A549 (cell line): ENCODE measurements at regions not wholly inside any gene's neighbourhood (a gene's known extent, or its start where the extent isn't known, plus 50 kb on each side); places are given as distances from the start of the nearest gene placed in this dataset.
A peak's percentile ranks its signal among the peaks of the same experiment; 100 is the strongest.
"Not testable (repeated sequence)": the region's sequence is repeated elsewhere in the genome, so short reads cannot be mapped to it uniquely, and the experiment has no call there.

Experiments
- ATAC-seq, 2 experiments: fragments of 200-7000 bp in 1 of 2; fragments of >200 bp in 1 of 2; cut with Nextera tagmentation in 1 of 2; cut with Tn5 transposase in 1 of 2; 3 replicates each; pipeline versions ENCODE4 v1.8.0 to v1.9.1; 2018 to 2020; ENCODE audit warnings: mild to moderate bottlenecking in 1 of 2, moderate library complexity in 1 of 2
- CTCF ChIA-PET: fragments of 300-600 bp; sonication (Branson Sonifier 250); formaldehyde crosslinking; extraction: SDS; loops from one replicate; lab custom pipeline; 2021; ENCODE audit warnings: antibody characterized with exemption, inconsistent platforms; lab: Yijun Ruan, JAX
- POLR2A ChIA-PET: fragments of 350-600 bp; formaldehyde crosslinking; extraction: SDS; loops from one replicate; lab custom pipeline; 2021; ENCODE audit warnings: antibody characterized with exemption, inconsistent platforms; lab: Yijun Ruan, JAX
- DNase-seq, 2 experiments: peaks; one replicate each; pipeline versions ENCODE4 v3.0.0 to v3.0.0-alpha.2; 2011 to 2016; ENCODE audit warnings: low read depth in 1 of 2, low spot score in 1 of 2
- FAIRE-seq: peaks from 2 replicates; lab custom pipeline; 2011; peaks lifted over from hg19 to GRCh38; lab: Jason Lieb, UNC
- H3K27ac ChIP-seq, 2 experiments: fragments of >200 bp; sonication (Bioruptor Twin); formaldehyde crosslinking; 3 replicates each; pipeline ENCODE4 v1.5.1; 2016 to 2017
- H3K4me1 ChIP-seq: fragments of >200 bp; sonication (Bioruptor Twin); formaldehyde crosslinking; 3 replicates; pipeline ENCODE4 v1.6.1; 2016
- H3K4me2 ChIP-seq: fragments of >200 bp; sonication (Bioruptor Twin); formaldehyde crosslinking; 3 replicates; pipeline ENCODE4 v1.6.1; 2016
- H3K4me3 ChIP-seq: fragments of >200 bp; sonication (Bioruptor Twin); formaldehyde crosslinking; 3 replicates; pipeline ENCODE4 v1.5.1; 2016
- H3K9me3 ChIP-seq: fragments of >200 bp; sonication (Bioruptor Twin); formaldehyde crosslinking; 3 replicates; pipeline ENCODE4 v1.6.1; 2016
- CEBPB ChIP-seq, 2 experiments: fragments of >200 bp in 1 of 2; sonication (Bioruptor Twin) in 1 of 2; formaldehyde crosslinking in 1 of 2; IDR thresholded peaks; 2 replicates each; pipeline ENCODE4 v1.6.1; 2012 to 2016
- CHD2 ChIP-seq: fragments of 150-350 bp; IDR thresholded peaks from 2 replicates; pipeline ENCODE4 v1.6.1; 2014; ENCODE audit warnings: low read length; ENCODE audit not compliant: partially characterized antibody
- EHF ChIP-seq: fragments of 250-450 bp; sonication (Bioruptor Pico); IDR thresholded peaks from 2 replicates; pipeline ENCODE4 v1.5.0; 2020; ENCODE audit warnings: mild to moderate bottlenecking
- ESRRA ChIP-seq: fragments of 150-350 bp; IDR thresholded peaks from 2 replicates; pipeline ENCODE4 v1.6.1; 2014; ENCODE audit warnings: mild to moderate bottlenecking, low read length, borderline replicate concordance
- FOXS1 ChIP-seq: fragments of 250-450 bp; sonication (Bioruptor Pico); IDR thresholded peaks from 2 replicates; pipeline ENCODE4 v1.5.0; 2020; ENCODE audit warnings: mild to moderate bottlenecking, moderate library complexity
- MAX ChIP-seq: IDR thresholded peaks from 2 replicates; pipeline ENCODE4 v1.6.1; 2012
- NR3C1 ChIP-seq: fragments of >200 bp; sonication (Bioruptor Twin); formaldehyde crosslinking; IDR thresholded peaks from 3 replicates; pipeline ENCODE4 v1.6.1; 2017
- PHF8 ChIP-seq: fragments of 200-600 bp; sonication (generic); IDR thresholded peaks from 2 replicates; pipeline ENCODE4 v1.6.1; 2016; ENCODE audit warnings: low read depth, mild to moderate bottlenecking, antibody characterized with exemption, moderate library complexity, borderline replicate concordance
- POLR2A ChIP-seq: IDR thresholded peaks from 2 replicates; pipeline ENCODE4 v1.6.1; 2012; ENCODE audit warnings: mild to moderate bottlenecking, low read length
- REST ChIP-seq: fragments of 200-600 bp; sonication (generic); IDR thresholded peaks from 2 replicates; pipeline ENCODE4 v1.6.1; 2016; ENCODE audit warnings: antibody characterized with exemption, mild to moderate bottlenecking, moderate library complexity
- RNF2 ChIP-seq: fragments of 200-600 bp; sonication (generic); IDR thresholded peaks from 2 replicates; pipeline ENCODE4 v1.6.1; 2016; ENCODE audit warnings: low read depth, mild to moderate bottlenecking, antibody characterized with exemption, moderate library complexity, borderline replicate concordance
- ZC3H11A ChIP-seq: fragments of 450-650 bp; IDR thresholded peaks from 2 replicates; pipeline ENCODE4 v1.6.1; 2014; ENCODE audit warnings: antibody characterized with exemption, mild to moderate bottlenecking
- WGBS: methylation state at CpG from one replicate; pipeline ENCODE4 v1.1.6; 2017; ENCODE audit errors: missing lambda C conversion rate; 5-methylcytosine and 5-hydroxymethylcytosine counted together

GRCh38 chr1:228611707-228612106 lies 123.6 kb upstream of the RHOU start:
- CTCF ChIA-PET, H3K4me2 ChIP-seq, H3K4me3 ChIP-seq, H3K4me1 ChIP-seq, DNase-seq, FAIRE-seq, ATAC-seq, H3K9me3 ChIP-seq, H3K27ac ChIP-seq, POLR2A ChIA-PET: not testable (repeated sequence)
- no CpG with 5 or more reads among the region's 41 CpGs for WGBS

GRCh38 chr1:228622002-228622716 lies 113.1 kb upstream of the RHOU start:
- FAIRE-seq, CTCF ChIA-PET, H3K4me3 ChIP-seq, H3K9me3 ChIP-seq, ATAC-seq, DNase-seq, H3K27ac ChIP-seq, H3K4me1 ChIP-seq, H3K4me2 ChIP-seq, POLR2A ChIA-PET: not testable (repeated sequence)
- WGBS: 85% methylated on average over 12 of the region's 52 CpGs

- H3K27ac ChIP-seq, DNase-seq, H3K4me2 ChIP-seq, CTCF ChIA-PET, ATAC-seq, H3K4me3 ChIP-seq, POLR2A ChIA-PET, H3K4me1 ChIP-seq, H3K9me3 ChIP-seq, FAIRE-seq: not testable (repeated sequence)
- WGBS: no CpG with 5 or more reads among the region's 30 CpGs
Observed at GRCh38 chr1:228626481-228626880, 108.8 kb upstream of the RHOU start.

GRCh38 chr1:228632858-228633257 lies 102.4 kb upstream of the RHOU start:
- H3K4me3 ChIP-seq, H3K4me1 ChIP-seq, H3K4me2 ChIP-seq, DNase-seq, FAIRE-seq, CTCF ChIA-PET, POLR2A ChIA-PET, ATAC-seq, H3K9me3 ChIP-seq: not testable (repeated sequence)
- 72% methylated on average over 5 of the region's 42 CpGs for WGBS
- peak overlapping the region in 1 of 2 experiments; percentile 74; a peak in 2 of 6 replicates for H3K27ac ChIP-seq

- H3K9me3 ChIP-seq, H3K4me1 ChIP-seq, FAIRE-seq, POLR2A ChIA-PET, CTCF ChIA-PET: not testable (repeated sequence)
- DNase-seq (peak in 1 of 2 experiments; percentile 60), ATAC-seq (0 out of 6 replicates have a peak, but pooled peaks of 1 of the 2 experiments have one; percentile 54)
- Histone ChIP-seq H3K4me3 (peak overlapping the region; percentile 37), H3K27ac (peak overlapping the region; percentile 60 to 80), H3K4me2 (peak overlapping the region; percentile 51)
- WGBS: 68% methylated on average over 39 of the region's 40 CpGs
Observed at GRCh38 chr1:228635304-228635703, 100.0 kb upstream of the RHOU start.

GRCh38 chr1:228637529-228637928 lies 97.8 kb upstream of the RHOU start:
- H3K4me3 ChIP-seq, POLR2A ChIA-PET, FAIRE-seq, DNase-seq, H3K27ac ChIP-seq, CTCF ChIA-PET, ATAC-seq, H3K4me1 ChIP-seq, H3K9me3 ChIP-seq, H3K4me2 ChIP-seq: not testable (repeated sequence)
- 75% methylated on average over 4 of the region's 39 CpGs for WGBS

GRCh38 chr1:228646717-228647522 lies 88.4 kb upstream of the RHOU start:
- peak overlapping the region; percentile 57 for H3K4me3 ChIP-seq
- POLR2A ChIA-PET: no interaction called here
- H3K9me3 ChIP-seq: no peaks in the 10 kb centered on the region
- CTCF ChIA-PET: no interaction called here
- WGBS: 2% methylated on average over 48 of the region's 49 CpGs
- H3K4me1 ChIP-seq: peaks cover 14% of the 10 kb centered on the region
- H3K27ac ChIP-seq: peak overlapping the region; percentile 81 to 87
- DNase-seq (peak; percentile 31 to 83), ATAC-seq (peak; percentile 82), FAIRE-seq (no peak)
- H3K4me2 ChIP-seq: peak overlapping the region; percentile 82
- TF ChIP-seq CEBPB (IDR thresholded peaks at IDR 0.05): no peak
- no peak for TF ChIP-seq EHF
- no peak for TF ChIP-seq ESRRA
- TF ChIP-seq NR3C1: no peak
- peak; percentile 31; the same call in 1 of the 2 replicates for TF ChIP-seq REST
- TF ChIP-seq FOXS1 (CRISPR knock-in tag): no peak
- TF ChIP-seq RNF2: no peak
- TF ChIP-seq POLR2A: peak; percentile 27; the same call in 1 of the 2 replicates
- no peak; the same call in 1 of the 2 replicates for TF ChIP-seq PHF8
- TF ChIP-seq MAX: peak; percentile 66
- TF ChIP-seq ZC3H11A: no peak
- TF ChIP-seq CHD2: peak; percentile 68
